GM03348 (cell line): ENCODE measurements at regions not wholly inside any gene's neighbourhood (a gene's known extent, or its start where the extent isn't known, plus 50 kb on each side); places are given as distances from the start of the nearest gene placed in this dataset.

ENCODE experiments used
- DNase-seq: peaks from one replicate; pipeline ENCODE4 v3.0.0; 2012; ENCODE audit warnings: low spot score

DNA sequence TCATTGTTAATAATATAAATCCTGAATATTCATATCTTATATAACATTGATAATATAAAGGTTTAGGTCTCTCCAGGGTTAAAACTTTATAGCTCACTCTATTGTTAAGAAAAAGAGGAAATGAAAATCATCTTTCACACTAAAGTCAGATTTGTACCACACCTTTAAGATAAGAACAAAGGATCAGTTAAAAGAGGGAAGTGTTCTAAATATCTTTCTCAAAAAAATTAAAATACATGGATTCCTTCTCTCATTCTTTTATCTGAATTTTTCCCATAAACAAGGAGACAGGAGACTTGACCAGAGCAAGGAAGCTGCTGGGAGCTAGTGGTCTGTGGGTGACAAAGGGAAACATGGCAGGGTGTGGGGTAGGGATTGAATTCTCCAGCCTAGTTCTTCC lies 323.0 kb upstream of the CPXCR1 start:
- no peak for DNase-seq

- no peak for DNase-seq
Measured at GRCh38 chrX:88424541-88424940, 322.5 kb upstream of the CPXCR1 start.

DNA sequence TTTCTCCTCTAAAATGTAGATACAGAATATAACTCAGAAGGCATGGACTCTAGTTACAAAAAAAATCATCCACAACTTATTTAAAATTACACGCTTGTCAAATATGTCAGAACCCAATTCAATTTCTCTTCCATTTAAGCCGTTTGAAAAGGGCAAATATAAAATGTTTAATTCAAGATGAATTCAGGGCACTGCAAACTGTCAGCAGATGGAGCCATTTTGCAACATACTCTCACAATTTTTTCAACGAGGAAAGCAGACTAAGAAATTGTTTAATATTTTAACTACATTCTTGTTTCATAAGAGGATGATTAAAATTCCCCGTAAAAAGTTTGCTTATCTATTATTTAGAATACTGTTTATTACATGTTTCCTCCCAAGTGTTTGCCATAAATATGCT lies 321.3 kb upstream of the CPXCR1 start:
- DNase-seq: peak; percentile 1

DNA sequence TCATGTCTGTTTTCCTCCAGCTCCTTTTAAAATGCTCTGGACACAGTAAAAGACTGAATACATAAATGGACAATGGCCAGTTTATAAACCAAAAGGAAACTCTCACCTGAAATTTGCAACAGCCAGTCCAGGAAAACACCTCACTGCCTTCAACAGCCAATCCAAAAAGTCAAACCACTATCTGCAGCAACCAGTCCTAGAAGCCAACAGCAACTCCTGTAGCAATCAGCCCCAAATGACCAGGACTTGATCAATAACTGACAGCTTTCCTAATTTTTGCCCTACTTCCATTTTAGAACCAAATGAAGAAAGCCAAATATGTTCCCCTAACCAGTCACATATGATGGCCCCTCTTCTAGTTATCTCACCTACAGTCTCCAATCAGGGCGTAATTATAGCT lies 309.5 kb upstream of the CPXCR1 start:
- no peak for DNase-seq

GRCh38 chrX:88438209-88438608 lies 308.8 kb upstream of the CPXCR1 start:
- DNase-seq: no peak

DNA sequence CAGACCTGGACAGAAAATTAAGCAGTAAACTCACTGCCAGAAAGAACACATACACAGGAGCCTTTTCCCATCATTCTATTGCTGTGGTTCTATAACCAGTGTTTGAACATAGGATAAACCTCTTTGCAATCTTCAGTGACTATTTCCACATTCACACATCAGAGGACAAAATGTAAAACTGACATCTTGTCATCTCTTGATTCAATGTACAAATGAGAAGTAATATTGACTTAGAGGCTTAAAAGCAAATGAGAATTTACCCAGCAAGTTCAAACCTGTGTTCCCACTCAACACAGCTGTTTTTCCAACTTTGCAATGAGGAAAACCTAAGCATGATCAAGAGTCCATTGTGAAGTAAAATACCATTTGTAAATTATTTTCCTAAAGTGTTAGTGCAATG lies 307.1 kb upstream of the CPXCR1 start:
- DNase-seq: no peak
